K562 (cell line): ENCODE measurements at regions not wholly inside any gene's neighbourhood (a gene's known extent, or its start where the extent isn't known, plus 50 kb on each side); places are given as distances from the start of the nearest gene placed in this dataset.

Experiments used
- ATAC-seq: fragments of 200-7000 bp; cut with Tn5 transposase; 3 replicates; pipeline ENCODE4 v1.9.1; 2020; ENCODE audit warnings: moderate library complexity
- BruUV-seq: library from RNA; stranded (reverse); fragments of 400-500 nt; replicated peaks from 2 replicates; lab custom pipeline; 2021; lab: Mats Ljungman, UMichigan
- CTCF ChIA-PET: fragments of 300-600 bp; formaldehyde crosslinking; extraction: SDS; loops from one replicate; lab custom pipeline; 2021; ENCODE audit warnings: low intra/inter-chr PET ratio; lab: Yijun Ruan, JAX
- POLR2A ChIA-PET: fragments of 300-600, 350-650 bp; sonication (Branson Sonifier 250); formaldehyde crosslinking; extraction: SDS; loops from one replicate; lab custom pipeline; 2021; ENCODE audit warnings: antibody characterized with exemption, inconsistent platforms; lab: Yijun Ruan, JAX
- DNase-seq, 4 experiments: peaks; one replicate each; pipeline versions ENCODE4 v3.0.0 to v3.0.0-alpha.2; 2011 to 2018; ENCODE audit warnings: low spot score in 3 of 4, mixed read lengths in 3 of 4; ENCODE audit errors: extremely low read depth in 1 of 4
- FAIRE-seq: peaks from 2 replicates; lab custom pipeline; 2011; peaks lifted over from hg19 to GRCh38; lab: Jason Lieb, UNC
- H2AFZ ChIP-seq: 2 replicates; pipeline ENCODE4 v1.6.0; 2011; ENCODE audit warnings: low read depth, low read length, control low read depth, inconsistent platforms
- H3K27ac ChIP-seq: fragments of 200-600 bp; 3 replicates; pipeline ENCODE4 v1.8.0; 2011; ENCODE audit warnings: low read depth, mild to moderate bottlenecking, control low read depth, inconsistent platforms, low read length, moderate library complexity, mixed read lengths; ENCODE audit errors: extremely low read depth
- H3K27me3 ChIP-seq, 2 experiments: fragments of 300-600 bp in 1 of 2; 2 replicates in 1 of 2; 3 replicates in 1 of 2; pipeline versions ENCODE4 v1.6.0 to v1.8.0; 2011; ENCODE audit warnings: inconsistent platforms in 2 of 2, low read length in 2 of 2, mild to moderate bottlenecking in 1 of 2, mixed read lengths in 1 of 2, moderate library complexity in 1 of 2; ENCODE audit not compliant: control insufficient read depth in 2 of 2, insufficient read depth in 2 of 2
- H3K36me3 ChIP-seq: fragments of 300-600 bp; 3 replicates; pipeline ENCODE4 v1.8.0; 2011; ENCODE audit warnings: mild to moderate bottlenecking, low read length, inconsistent platforms; ENCODE audit not compliant: control insufficient read depth, insufficient read depth
- H3K4me1 ChIP-seq, 2 experiments: fragments of 200-600 bp in 1 of 2; replicated peaks in 1 of 2; 2 replicates in 1 of 2; 3 replicates in 1 of 2; pipeline versions ENCODE4 v1.5.1 to v1.8.0; 2011; ENCODE audit warnings: inconsistent platforms in 2 of 2, low read length in 2 of 2, mild to moderate bottlenecking in 1 of 2, mixed read lengths in 1 of 2, moderate library complexity in 1 of 2; ENCODE audit not compliant: control insufficient read depth in 2 of 2, insufficient read depth in 2 of 2
- H3K4me2 ChIP-seq: 2 replicates; pipeline ENCODE4 v1.6.1; 2011; ENCODE audit warnings: low read length, control low read depth, inconsistent platforms, mixed read lengths; ENCODE audit not compliant: insufficient read depth
- H3K4me3 ChIP-seq: fragments of 200-600 bp; sonication (generic), shearing (Covaris generic); 2 replicates; pipeline ENCODE4 v1.5.1; 2016; ENCODE audit warnings: control low read depth, inconsistent platforms
- H3K79me2 ChIP-seq: fragments of 200-600 bp; 3 replicates; pipeline ENCODE4 v1.8.0; 2011; ENCODE audit warnings: low read length, inconsistent platforms; ENCODE audit not compliant: control insufficient read depth, insufficient read depth
- H3K9ac ChIP-seq, 2 experiments: 2 replicates each; pipeline versions ENCODE4 v1.6.0 to v1.6.1; 2011; ENCODE audit warnings: low read depth in 2 of 2, low read length in 2 of 2, control low read depth in 1 of 2, inconsistent platforms in 1 of 2, mild to moderate bottlenecking in 1 of 2, mixed read lengths in 1 of 2; ENCODE audit not compliant: insufficient read depth in 1 of 2
- H3K9me1 ChIP-seq: one replicate; pipeline ENCODE4 v1.6.0; 2011; ENCODE audit warnings: inconsistent platforms, mild to moderate bottlenecking, low read length, moderate library complexity; ENCODE audit not compliant: control insufficient read depth, insufficient read depth
- H3K9me3 ChIP-seq: replicated peaks from 2 replicates; pipeline ENCODE4 v1.5.1; 2011; ENCODE audit warnings: low read depth, low read length, inconsistent platforms; ENCODE audit not compliant: control insufficient read depth, insufficient read depth
- H4K20me1 ChIP-seq: replicated peaks from 2 replicates; pipeline ENCODE4 v1.6.1; 2011; ENCODE audit warnings: low read length, inconsistent platforms, mixed read lengths; ENCODE audit not compliant: control insufficient read depth, insufficient read depth
- ETS1 ChIP-seq: conservative IDR thresholded peaks from 2 replicates; pipeline ENCODE4 v1.6.1; 2011; ENCODE audit warnings: low read depth, mild to moderate bottlenecking, low read length; ENCODE audit not compliant: control insufficient read depth
- EZH2 ChIP-seq: IDR thresholded peaks from 2 replicates; pipeline ENCODE4 v1.6.1; 2012; ENCODE audit warnings: low read depth, mild to moderate bottlenecking, inconsistent platforms, low read length, borderline replicate concordance
- HDAC6 ChIP-seq: IDR thresholded peaks from 2 replicates; pipeline ENCODE4 v1.6.1; 2012; ENCODE audit warnings: low read depth, mild to moderate bottlenecking, control low read depth, inconsistent platforms, low read length, moderate library complexity
- IRF9 ChIP-seq: fragments of 450-650 bp; IDR thresholded peaks from 2 replicates; pipeline ENCODE4 v1.6.1; 2016; ENCODE audit warnings: missing biosample characterization, missing genetic modification characterization
- KDM4B ChIP-seq, 2 experiments: fragments of 450-650 bp in 1 of 2; sonication (generic) in 1 of 2; IDR thresholded peaks; 2 replicates each; pipeline ENCODE4 v1.6.1; 2016 to 2017; ENCODE audit warnings: borderline replicate concordance in 2 of 2, antibody characterized with exemption in 1 of 2, low read depth in 1 of 2, mild to moderate bottlenecking in 1 of 2
- NR2C1 ChIP-seq, 2 experiments: fragments of 450-650 bp; IDR thresholded peaks; 2 replicates each; pipeline ENCODE4 v1.6.1; 2017; ENCODE audit warnings: mild to moderate bottlenecking in 2 of 2, antibody characterized with exemption in 1 of 2, inconsistent platforms in 1 of 2, missing compliant biosample characterization in 1 of 2, missing genetic modification characterization in 1 of 2
- TAF15 ChIP-seq: fragments of 200-400 bp; formaldehyde crosslinking; IDR thresholded peaks from 2 replicates; pipeline ENCODE4 v1.6.1; 2017; ENCODE audit warnings: mild to moderate bottlenecking, low read depth, low read length, moderate library complexity
- TARDBP ChIP-seq: fragments of 450-650 bp; IDR thresholded peaks from 2 replicates; pipeline ENCODE4 v1.6.1; 2016
- ZBTB7A ChIP-seq: IDR thresholded peaks from 2 replicates; pipeline ENCODE4 v1.6.1; 2011; ENCODE audit warnings: low read depth, mild to moderate bottlenecking, low read length, moderate library complexity, borderline replicate concordance; ENCODE audit not compliant: control insufficient read depth
- ZNF121 ChIP-seq: sonication (generic); formaldehyde crosslinking; conservative IDR thresholded peaks from 2 replicates; pipeline ENCODE4 v1.8.0; 2022; ENCODE audit warnings: missing genetic modification reagents
- WGBS: fragments of 100-300 bp; shearing (Covaris generic); methylation state at CpG from one replicate; pipeline ENCODE4 v1.1.6; 2016; ENCODE audit warnings: low coverage, mixed read lengths; ENCODE audit not compliant: insufficient coverage; ENCODE audit errors: missing lambda C conversion rate; 5-methylcytosine and 5-hydroxymethylcytosine counted together
- in situ Hi-C: fragments of 300-500 bp; cut with MboI; formaldehyde crosslinking; loops from 4 replicates; pipeline ENCODE4 v1.15.0; 2018; ENCODE audit warnings: inconsistent platforms, mixed read lengths
- intact Hi-C: fragments of 100-400 bp; cut with micrococcal nuclease; formaldehyde crosslinking; loops from 2 replicates; pipeline ENCODE4 v1.14.2; 2022

- ATAC-seq (no peak), FAIRE-seq (no peak), DNase-seq (no peak)
- Histone ChIP-seq H3K36me3 (no peaks in the 10 kb centered on the region), H3K4me2 (no peak overlapping the region), H3K79me2 (no peaks in the 10 kb centered on the region), H3K27ac (no peak overlapping the region), H3K4me1 (no peaks in the 10 kb centered on the region), H2AFZ (no peak overlapping the region), H3K9me3 (no peaks in the 10 kb centered on the region), H3K9me1 (no peaks in the 10 kb centered on the region), H3K9ac (no peak overlapping the region), H4K20me1 (no peaks in the 10 kb centered on the region), H3K27me3 (no peaks in the 10 kb centered on the region), H3K4me3 (no peak overlapping the region)
- ChIA-PET POLR2A (no interaction called here), CTCF (no interaction called here)
- in situ Hi-C loops (no loop called here), intact Hi-C loops (no loop called here)
- TF ChIP-seq NR2C1 (IDR thresholded peaks at IDR 0.05) (no peak), NR2C1 (tag; IDR thresholded peaks at IDR 0.05) (no peak), ZBTB7A (no peak), ETS1 (no peak), KDM4B (IDR thresholded peaks at IDR 0.05; ENCODE audit: borderline replicate concordance in 2 of 2, low read depth in 1 of 2) (no peak), TARDBP (no peak)
- WGBS: 0% methylated on average over 2 of the region's 2 CpGs
- no TSS peak for BruUV-seq
Measured at GRCh38 chr4:35167385-35167784, 1076.9 kb downstream of the ARAP2 start.

- ChIA-PET CTCF (no interaction called here), POLR2A (no interaction called here)
- no TSS peak for BruUV-seq
- no peaks in the 10 kb centered on the region for H3K36me3 ChIP-seq
- FAIRE-seq (no peak), ATAC-seq (no peak), DNase-seq (no peak)
- no peaks in the 10 kb centered on the region for H3K4me1 ChIP-seq
- intact Hi-C loops (no loop called here), in situ Hi-C loops (no loop called here)
- H4K20me1 ChIP-seq: no peaks in the 10 kb centered on the region
- H3K27me3 ChIP-seq: no peaks in the 10 kb centered on the region
- no peak overlapping the region for H2AFZ ChIP-seq
- TF ChIP-seq HDAC6 (no peak), ZNF121 (no peak), EZH2 (no peak), IRF9 (tag) (no peak), TAF15 (no peak)
- H3K79me2 ChIP-seq: no peaks in the 10 kb centered on the region
- no peaks in the 10 kb centered on the region for H3K9me1 ChIP-seq
- H3K4me2 ChIP-seq: no peak overlapping the region
- WGBS: 2% methylated on average over 4 of the region's 4 CpGs
- H3K9ac ChIP-seq: no peak overlapping the region
- H3K27ac ChIP-seq: no peak overlapping the region
- H3K4me3 ChIP-seq: no peak overlapping the region
- H3K9me3 ChIP-seq: no peaks in the 10 kb centered on the region
Measured at GRCh38 chr4:35175487-35175886, 1068.8 kb downstream of the ARAP2 start.
